Activated CD4-positive, alpha-beta T cell treated with anti-CD3 and anti-CD28 coated beads for 36 hours (primary cell): ENCODE measurements at regions not wholly inside any gene's neighbourhood (a gene's known extent, or its start where the extent isn't known, plus 50 kb on each side); places are given as distances from the start of the nearest gene placed in this dataset.

Experiments
- ATAC-seq: fragments of 200-7000 bp; cut with Tn5 transposase; one replicate; pipeline ENCODE4 v1.10.0; 2021; ENCODE audit warnings: mild to moderate bottlenecking, moderate library complexity
- CTCF ChIA-PET: fragments of 350-600 bp; sonication (Branson Sonifier 250); formaldehyde crosslinking; loops from one replicate; lab custom pipeline; 2021; ENCODE audit warnings: antibody characterized with exemption; lab: Charles Lee
- POLR2A ChIA-PET: fragments of 350-600 bp; sonication (Branson Sonifier 250); formaldehyde crosslinking; loops from one replicate; lab custom pipeline; 2021; ENCODE audit warnings: antibody characterized with exemption, inconsistent platforms; lab: Charles Lee
- DNase-seq: peaks from one replicate; pipeline ENCODE4 v3.0.0-alpha.2; 2020
- H3K27ac Mint-ChIP-seq: one replicate; pipeline ENCODE4 v1.8.0; 2021; ENCODE audit warnings: mixed read lengths
- H3K27me3 Mint-ChIP-seq: one replicate; pipeline ENCODE4 v1.8.0; 2021; ENCODE audit warnings: mixed read lengths
- H3K36me3 Mint-ChIP-seq: one replicate; pipeline ENCODE4 v1.8.0; 2021; ENCODE audit warnings: low read depth, mixed read lengths
- H3K4me1 Mint-ChIP-seq: one replicate; pipeline ENCODE4 v1.8.0; 2021; ENCODE audit warnings: mixed read lengths
- H3K4me3 Mint-ChIP-seq: one replicate; pipeline ENCODE4 v1.8.0; 2021; ENCODE audit warnings: mild to moderate bottlenecking, moderate library complexity, mixed read lengths
- H3K9me3 Mint-ChIP-seq: one replicate; pipeline ENCODE4 v1.8.0; 2021; ENCODE audit warnings: low read depth, mixed read lengths
- intact Hi-C, 2 experiments: fragments of 100-400 bp; cut with DNase I in 1 of 2; cut with micrococcal nuclease in 1 of 2; formaldehyde crosslinking; loops; one replicate each; pipeline versions ENCODE4 v1.14.2 to v1.15.1; 2022 to 2024; cut with DNase I, micrococcal nuclease

DNA sequence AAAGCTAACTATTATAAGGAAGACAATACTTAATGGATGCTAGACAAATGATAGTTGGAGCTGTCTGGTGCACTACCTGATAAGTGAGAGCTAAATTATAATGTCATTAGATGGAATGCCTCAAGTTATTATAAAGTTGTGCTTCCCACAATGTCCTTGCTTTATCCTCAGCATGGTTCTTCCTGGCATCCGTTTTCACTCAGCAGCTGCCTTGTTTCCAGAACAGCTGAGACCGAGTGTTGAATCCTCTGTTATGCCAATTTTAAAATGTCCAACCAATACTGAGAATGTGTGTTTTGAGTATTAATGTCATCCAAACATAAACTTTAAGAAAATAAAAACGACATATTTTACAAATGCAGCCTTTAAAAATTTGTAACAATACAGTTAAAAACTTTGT, 286.7 kb upstream of the SOX2 start:
- intact Hi-C loops, result no loop called here
- Mint-ChIP-seq H3K36me3 (no peaks in the 10 kb centered on the region), H3K4me1 (no peaks in the 10 kb centered on the region), H3K27me3 (no peaks in the 10 kb centered on the region), H3K4me3 (no peak overlapping the region), H3K9me3 (peaks cover 20% of the 10 kb centered on the region), H3K27ac (no peak overlapping the region)
- ATAC-seq (no peak), DNase-seq (no peak)
- ChIA-PET CTCF (no interaction called here), POLR2A (no interaction called here)

DNA sequence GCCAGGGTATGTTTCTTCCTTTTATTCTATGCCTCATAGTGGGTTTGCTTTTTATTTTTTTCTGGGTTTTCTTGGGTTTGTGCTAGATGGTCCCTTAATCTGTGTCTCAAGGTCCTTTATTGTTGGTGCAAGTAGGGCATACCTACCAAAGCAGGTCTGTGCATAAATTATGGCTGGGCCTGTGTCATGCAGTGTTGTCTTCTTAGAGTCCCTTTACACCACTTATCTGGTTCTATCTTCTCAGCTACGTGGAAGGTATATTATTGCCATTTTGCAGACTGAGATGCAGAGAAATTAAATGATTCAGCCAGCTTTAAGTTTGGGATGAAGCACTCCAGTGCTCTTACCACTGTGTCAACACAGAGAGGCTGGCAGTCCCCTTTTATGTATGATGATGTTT, 293.5 kb upstream of the SOX2 start:
- ChIA-PET POLR2A (interaction anchor here (0.8 kb wide), 1 partner anchor 157 kb away, joined by 3 read pairs; no protein-coding TSS in a partner anchor), CTCF (no interaction called here)
- Mint-ChIP-seq H3K4me3 (no peak overlapping the region), H3K27ac (no peak overlapping the region), H3K9me3 (no peaks in the 10 kb centered on the region), H3K27me3 (no peaks in the 10 kb centered on the region), H3K36me3 (no peaks in the 10 kb centered on the region), H3K4me1 (no peaks in the 10 kb centered on the region)
- no peak for ATAC-seq
- no peak for DNase-seq
- intact Hi-C loops, result no loop called here

DNA sequence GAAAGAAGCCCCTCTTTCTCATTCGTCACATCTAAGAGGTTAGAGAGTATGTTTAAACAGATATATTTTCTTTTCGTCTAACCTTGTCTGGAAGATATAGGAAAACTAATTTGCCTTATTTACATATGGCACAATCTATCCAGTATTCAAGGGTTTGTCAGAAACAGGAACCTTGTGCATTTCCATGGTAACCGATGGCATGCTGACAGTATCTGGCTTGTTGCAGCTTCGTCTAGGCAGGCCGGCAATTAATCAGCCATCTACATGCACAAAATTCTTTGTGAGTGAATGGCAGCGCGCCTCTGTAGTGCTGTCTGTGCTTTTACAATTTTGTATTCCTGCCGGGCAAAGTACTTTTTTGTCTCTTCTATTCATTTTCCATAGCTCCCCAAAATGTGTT, 294.0 kb upstream of the SOX2 start:
- Mint-ChIP-seq H3K4me1 (no peaks in the 10 kb centered on the region), H3K27me3 (no peaks in the 10 kb centered on the region), H3K27ac (no peak overlapping the region), H3K9me3 (no peaks in the 10 kb centered on the region), H3K36me3 (no peaks in the 10 kb centered on the region), H3K4me3 (no peak overlapping the region)
- POLR2A ChIA-PET, result no interaction called here
- DNase-seq (no peak), ATAC-seq (no peak)
- CTCF ChIA-PET, result no interaction called here
- intact Hi-C loops, result no loop called here

DNA sequence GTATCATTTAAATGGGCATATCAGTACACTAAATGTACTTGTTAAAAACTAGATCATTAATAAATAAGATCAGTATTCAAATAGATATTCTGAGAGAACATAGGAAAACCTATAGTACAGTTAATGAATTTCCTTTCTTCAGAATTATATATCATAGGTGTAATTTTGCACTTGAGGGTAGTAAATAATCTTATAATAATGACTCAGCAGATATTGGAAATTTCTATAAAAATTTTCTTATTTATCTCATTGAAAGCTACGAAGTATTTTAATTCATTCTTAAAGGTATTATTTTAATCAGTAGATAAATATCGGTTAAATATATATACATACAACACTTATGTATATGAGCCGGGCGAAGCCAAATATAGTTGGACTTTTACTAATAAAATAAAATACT, 300.9 kb upstream of the SOX2 start:
- Mint-ChIP-seq H3K27ac (no peak overlapping the region), H3K4me1 (no peaks in the 10 kb centered on the region), H3K4me3 (no peak overlapping the region), H3K36me3 (no peaks in the 10 kb centered on the region), H3K9me3 (peaks cover 2% of the 10 kb centered on the region), H3K27me3 (no peaks in the 10 kb centered on the region)
- no peak for ATAC-seq
- intact Hi-C loops, result no loop called here
- ChIA-PET CTCF (no interaction called here), POLR2A (no interaction called here)
- DNase-seq, result no peak

DNA sequence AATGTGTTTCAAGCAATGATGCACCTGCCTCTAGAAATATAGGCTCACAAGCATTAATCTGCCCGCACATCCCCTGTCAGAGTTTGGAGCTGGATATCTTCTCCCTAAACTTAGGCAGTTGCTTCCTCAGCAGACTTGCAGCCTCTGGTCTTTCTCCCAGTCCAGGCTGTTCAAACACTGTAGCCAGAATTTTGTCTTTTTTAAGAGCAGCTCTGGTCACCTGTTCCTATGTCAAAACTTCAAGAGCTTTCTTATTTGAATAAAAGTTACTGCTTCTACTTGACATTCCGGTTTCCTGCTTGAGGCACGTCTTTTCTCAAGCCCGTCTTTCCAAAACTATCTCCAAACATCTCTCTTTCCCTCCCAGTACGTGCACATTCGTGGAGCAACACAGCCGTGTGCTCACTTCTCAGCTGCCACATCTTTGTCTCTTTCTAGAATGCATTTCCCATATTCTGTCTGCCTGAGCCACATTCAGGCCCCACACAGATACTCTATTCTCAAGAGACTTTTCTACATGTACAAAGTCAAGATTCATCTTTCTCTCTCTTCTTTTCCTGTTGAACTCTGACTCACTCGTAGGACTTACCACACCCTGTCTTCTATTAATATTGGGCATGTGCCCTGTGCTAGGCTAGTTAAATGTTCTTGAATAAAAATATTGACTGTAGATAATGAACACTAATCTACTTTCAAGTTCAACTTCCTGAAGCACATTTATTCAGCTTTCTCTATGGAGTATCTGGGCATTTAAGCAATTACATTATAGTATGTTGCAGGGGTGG, 307.7 kb upstream of the SOX2 start:
- no peaks in the 10 kb centered on the region for H3K4me1 Mint-ChIP-seq
- ChIA-PET POLR2A (interaction anchor here (0.6 kb wide), 1 partner anchor 214 kb away, joined by 7 read pairs; no protein-coding TSS in a partner anchor), CTCF (interaction anchor here (0.6 to 1.1 kb wide), 2 partner anchors 294 to 296 kb away, joined by 4 read pairs; no protein-coding TSS in a partner anchor)
- no peak overlapping the region for H3K4me3 Mint-ChIP-seq
- intact Hi-C loops, result no loop called here
- no peaks in the 10 kb centered on the region for H3K36me3 Mint-ChIP-seq
- H3K27me3 Mint-ChIP-seq, result no peaks in the 10 kb centered on the region
- DNase-seq (no peak), ATAC-seq (no peak)
- H3K27ac Mint-ChIP-seq, result no peak overlapping the region
- H3K9me3 Mint-ChIP-seq, result peaks cover 6% of the 10 kb centered on the region

DNA sequence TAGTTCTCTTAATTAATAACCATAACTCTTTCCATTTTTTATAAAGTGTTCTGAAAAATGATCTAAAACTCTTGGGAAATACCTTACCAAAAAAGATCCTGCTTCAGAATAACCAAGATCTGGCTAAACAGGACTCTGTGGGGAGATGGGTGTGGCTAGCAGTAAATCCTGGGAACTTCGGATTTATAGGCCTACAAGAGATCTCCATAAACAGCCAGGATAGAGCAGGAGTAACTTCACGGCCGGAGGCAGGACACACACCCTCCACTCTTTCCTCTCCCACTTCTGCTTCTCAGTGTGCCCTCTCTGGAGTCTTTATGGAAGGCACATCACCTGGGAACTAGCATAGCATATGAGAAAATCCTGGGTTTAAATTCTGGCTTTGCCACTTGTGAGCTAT, 309.4 kb upstream of the SOX2 start:
- Mint-ChIP-seq H3K9me3 (peaks cover 6% of the 10 kb centered on the region), H3K27me3 (no peaks in the 10 kb centered on the region), H3K36me3 (no peaks in the 10 kb centered on the region), H3K27ac (no peak overlapping the region), H3K4me1 (no peaks in the 10 kb centered on the region), H3K4me3 (no peak overlapping the region)
- ChIA-PET CTCF (no interaction called here), POLR2A (no interaction called here)
- DNase-seq (no peak), ATAC-seq (no peak)
- intact Hi-C loops, result no loop called here

DNA sequence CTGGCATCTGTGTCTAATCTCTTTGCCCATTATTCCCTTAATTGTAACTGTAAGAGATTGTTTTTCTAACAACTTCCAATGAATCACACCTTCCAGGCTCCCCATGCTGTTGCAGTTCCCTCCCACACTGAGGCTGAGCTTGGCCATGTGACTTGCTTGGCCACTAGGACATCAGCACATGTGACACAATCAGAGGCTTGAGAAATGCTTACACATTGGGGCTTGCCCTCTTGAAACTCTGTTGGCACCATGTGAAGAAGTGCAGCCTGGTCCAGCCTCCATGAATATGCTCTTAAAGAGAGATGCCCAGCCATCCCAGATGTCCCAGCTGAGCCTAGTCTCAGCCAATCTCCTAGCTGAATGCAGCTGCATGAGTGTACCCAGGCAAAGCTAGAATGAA, 326.8 kb upstream of the SOX2 start:
- ATAC-seq, result no peak
- POLR2A ChIA-PET, result no interaction called here
- H3K27me3 Mint-ChIP-seq, result no peaks in the 10 kb centered on the region
- peaks cover 12% of the 10 kb centered on the region for H3K9me3 Mint-ChIP-seq
- DNase-seq, result no peak
- intact Hi-C loops, result no loop called here
- H3K36me3 Mint-ChIP-seq, result no peaks in the 10 kb centered on the region
- no peak overlapping the region for H3K27ac Mint-ChIP-seq
- no peak overlapping the region for H3K4me3 Mint-ChIP-seq
- CTCF ChIA-PET, result no interaction called here
- H3K4me1 Mint-ChIP-seq, result no peaks in the 10 kb centered on the region

DNA sequence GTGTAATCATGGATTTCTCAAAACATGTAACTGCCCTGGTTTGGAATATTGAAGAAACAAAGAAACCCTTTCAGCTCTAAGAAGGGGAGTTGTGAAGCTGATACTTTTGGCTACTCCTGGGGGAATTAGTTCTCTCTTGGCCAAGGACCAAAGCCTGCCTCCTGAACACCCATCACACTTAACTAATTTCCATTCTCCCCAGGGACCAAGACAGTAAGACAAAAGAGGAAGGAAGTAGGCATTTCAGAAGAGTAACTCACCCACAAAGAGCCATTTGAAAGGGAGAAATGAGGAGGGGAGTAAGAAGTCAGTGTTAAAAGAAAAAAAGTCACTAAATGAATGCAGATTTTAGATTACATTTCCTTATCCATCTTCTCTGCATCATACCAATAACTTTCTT, 328.0 kb upstream of the SOX2 start:
- Mint-ChIP-seq H3K9me3 (peaks cover 10% of the 10 kb centered on the region), H3K36me3 (no peaks in the 10 kb centered on the region), H3K27ac (no peak overlapping the region), H3K4me1 (no peaks in the 10 kb centered on the region), H3K27me3 (no peaks in the 10 kb centered on the region), H3K4me3 (no peak overlapping the region)
- ATAC-seq, result no peak
- no peak for DNase-seq
- intact Hi-C loops, result no loop called here
- ChIA-PET CTCF (no interaction called here), POLR2A (no interaction called here)

DNA sequence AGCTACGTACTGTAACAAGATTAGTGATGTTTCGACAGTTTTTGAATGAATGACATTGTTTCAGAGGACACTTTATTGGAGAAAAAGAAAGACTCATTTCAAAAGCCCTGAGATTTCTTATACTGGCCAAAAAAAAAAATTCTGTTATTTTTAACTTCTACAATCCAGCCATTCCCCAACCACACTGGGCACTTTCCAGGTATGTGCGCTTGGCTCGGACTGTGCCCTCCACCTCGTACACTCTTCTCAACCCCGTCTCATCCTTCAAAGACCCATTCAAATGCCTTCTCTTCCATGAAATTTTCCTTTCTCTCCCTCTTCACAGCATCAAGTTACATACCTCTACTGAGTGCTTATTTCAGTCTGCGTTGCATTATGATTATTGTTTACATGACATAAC, 328.5 kb upstream of the SOX2 start:
- H3K27ac Mint-ChIP-seq, result no peak overlapping the region
- H3K4me1 Mint-ChIP-seq, result no peaks in the 10 kb centered on the region
- no peaks in the 10 kb centered on the region for H3K36me3 Mint-ChIP-seq
- H3K4me3 Mint-ChIP-seq, result no peak overlapping the region
- no peaks in the 10 kb centered on the region for H3K27me3 Mint-ChIP-seq
- no peak for DNase-seq
- ChIA-PET CTCF (no interaction called here), POLR2A (no interaction called here)
- no peak for ATAC-seq
- peaks cover 9% of the 10 kb centered on the region for H3K9me3 Mint-ChIP-seq
- intact Hi-C loops, result no loop called here

DNA sequence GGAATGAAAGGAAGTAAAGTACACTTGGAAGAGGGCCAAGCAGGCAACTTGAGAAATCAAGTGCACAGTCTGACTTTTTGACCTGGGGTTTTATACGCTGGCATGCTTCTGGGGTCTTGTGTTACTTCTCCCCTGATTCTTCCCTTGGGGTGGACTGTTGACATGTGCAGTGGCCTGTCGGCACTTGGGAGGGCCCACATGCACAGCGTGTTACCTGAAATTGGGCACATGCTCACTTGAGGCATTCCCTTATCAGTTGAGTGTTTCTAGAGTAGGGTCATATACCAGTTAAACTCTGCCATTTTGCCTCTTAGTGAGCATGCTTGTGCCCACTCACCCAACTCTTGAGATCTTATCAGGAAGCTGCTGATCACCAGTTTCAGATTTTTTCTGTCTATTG, 329.1 kb upstream of the SOX2 start:
- Mint-ChIP-seq H3K9me3 (peaks cover 7% of the 10 kb centered on the region), H3K27me3 (no peaks in the 10 kb centered on the region), H3K4me1 (no peaks in the 10 kb centered on the region), H3K27ac (no peak overlapping the region), H3K36me3 (no peaks in the 10 kb centered on the region), H3K4me3 (no peak overlapping the region)
- DNase-seq (no peak), ATAC-seq (no peak)
- ChIA-PET POLR2A (no interaction called here), CTCF (no interaction called here)
- intact Hi-C loops, result no loop called here

DNA sequence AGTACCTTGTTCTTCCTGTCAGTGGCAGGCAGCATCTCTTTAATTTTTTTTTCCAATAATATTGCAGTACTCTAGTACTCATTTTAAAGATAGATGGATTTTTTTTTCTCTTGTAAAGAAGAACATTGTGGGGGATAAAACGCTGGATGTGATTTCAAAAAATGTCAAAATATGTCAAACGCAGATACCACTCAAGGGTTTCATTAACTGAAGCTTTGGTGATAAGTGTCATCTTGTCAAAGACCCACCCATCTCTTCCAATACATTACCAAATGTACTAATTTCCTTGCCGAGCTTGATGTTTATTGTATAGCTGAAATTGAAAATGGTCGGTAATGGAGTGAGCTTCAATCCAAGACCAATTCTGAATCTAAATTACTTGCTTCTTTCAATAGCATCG, 332.4 kb upstream of the SOX2 start:
- ChIA-PET CTCF (no interaction called here), POLR2A (no interaction called here)
- Mint-ChIP-seq H3K27me3 (no peaks in the 10 kb centered on the region), H3K27ac (no peak overlapping the region), H3K4me3 (no peak overlapping the region), H3K4me1 (no peaks in the 10 kb centered on the region), H3K9me3 (peaks cover 3% of the 10 kb centered on the region), H3K36me3 (no peaks in the 10 kb centered on the region)
- DNase-seq (no peak), ATAC-seq (no peak)
- intact Hi-C loops, result no loop called here

DNA sequence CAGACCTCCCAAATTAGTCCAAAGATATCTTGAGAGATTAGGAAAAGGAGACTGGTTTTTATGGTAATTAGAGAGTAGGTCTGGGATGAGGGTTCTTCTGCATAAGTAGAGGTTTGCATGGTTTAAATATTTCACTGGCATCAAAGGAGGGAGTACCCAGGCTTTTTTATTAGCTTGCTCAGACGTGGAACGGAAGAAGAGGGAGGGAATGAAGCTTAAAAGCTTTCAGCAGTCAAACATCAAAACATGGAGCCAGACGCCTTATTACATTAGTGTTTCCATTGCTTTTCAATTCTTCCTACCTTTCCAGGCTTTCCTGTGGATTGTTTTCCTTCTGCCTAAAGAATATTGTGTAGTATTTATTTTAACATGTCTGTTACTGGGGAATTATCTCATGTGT, 342.1 kb upstream of the SOX2 start:
- ChIA-PET CTCF (no interaction called here), POLR2A (no interaction called here)
- H3K27me3 Mint-ChIP-seq, result no peaks in the 10 kb centered on the region
- H3K27ac Mint-ChIP-seq, result no peak overlapping the region
- no peaks in the 10 kb centered on the region for H3K9me3 Mint-ChIP-seq
- DNase-seq, result no peak
- ATAC-seq, result no peak
- H3K4me3 Mint-ChIP-seq, result no peak overlapping the region
- no peaks in the 10 kb centered on the region for H3K4me1 Mint-ChIP-seq
- intact Hi-C loops, result no loop called here
- no peaks in the 10 kb centered on the region for H3K36me3 Mint-ChIP-seq
